ENCODE measurements at regions not wholly inside any gene's neighbourhood (a gene's known extent, or its start where the extent isn't known, plus 50 kb on each side); places are given as distances from the start of the nearest gene placed in this dataset.

GRCh38 chr4:59920416-59920815 lies 1279.7 kb upstream of the ADGRL3 start (continued):
- TF ChIP-seq, protein P1, sequence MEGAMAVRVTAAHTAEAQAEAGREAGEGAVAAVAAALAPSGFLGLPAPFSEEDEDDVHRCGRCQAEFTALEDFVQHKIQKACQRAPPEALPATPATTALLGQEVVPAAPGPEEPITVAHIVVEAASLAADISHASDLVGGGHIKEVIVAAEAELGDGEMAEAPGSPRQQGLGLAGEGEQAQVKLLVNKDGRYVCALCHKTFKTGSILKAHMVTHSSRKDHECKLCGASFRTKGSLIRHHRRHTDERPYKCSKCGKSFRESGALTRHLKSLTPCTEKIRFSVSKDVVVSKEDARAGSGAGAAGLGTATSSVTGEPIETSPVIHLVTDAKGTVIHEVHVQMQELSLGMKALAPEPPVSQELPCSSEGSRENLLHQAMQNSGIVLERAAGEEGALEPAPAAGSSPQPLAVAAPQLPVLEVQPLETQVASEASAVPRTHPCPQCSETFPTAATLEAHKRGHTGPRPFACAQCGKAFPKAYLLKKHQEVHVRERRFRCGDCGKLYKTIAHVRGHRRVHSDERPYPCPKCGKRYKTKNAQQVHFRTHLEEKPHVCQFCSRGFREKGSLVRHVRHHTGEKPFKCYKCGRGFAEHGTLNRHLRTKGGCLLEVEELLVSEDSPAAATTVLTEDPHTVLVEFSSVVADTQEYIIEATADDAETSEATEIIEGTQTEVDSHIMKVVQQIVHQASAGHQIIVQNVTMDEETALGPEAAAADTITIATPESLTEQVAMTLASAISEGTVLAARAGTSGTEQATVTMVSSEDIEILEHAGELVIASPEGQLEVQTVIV (IDR thresholded peaks at IDR 0.05; ENCODE audit: borderline replicate concordance, partially characterized antibody): no peak
- TF ChIP-seq ZNF217 (IDR thresholded peaks at IDR 0.05) (no peak), ZNF384 (IDR thresholded peaks at IDR 0.05; ENCODE audit: borderline replicate concordance, low read depth, low read length) (no peak), EGR1 (IDR thresholded peaks at IDR 0.05; ENCODE audit: borderline replicate concordance in 1 of 2, low read depth in 2 of 2, low read length in 2 of 2) (no peak), E2F4 (IDR thresholded peaks at IDR 0.05; ENCODE audit: low read depth, low read length) (no peak), MEF2B (IDR thresholded peaks at IDR 0.05; ENCODE audit: partially characterized antibody, poor library complexity, severe bottlenecking) (no peak)

DNA sequence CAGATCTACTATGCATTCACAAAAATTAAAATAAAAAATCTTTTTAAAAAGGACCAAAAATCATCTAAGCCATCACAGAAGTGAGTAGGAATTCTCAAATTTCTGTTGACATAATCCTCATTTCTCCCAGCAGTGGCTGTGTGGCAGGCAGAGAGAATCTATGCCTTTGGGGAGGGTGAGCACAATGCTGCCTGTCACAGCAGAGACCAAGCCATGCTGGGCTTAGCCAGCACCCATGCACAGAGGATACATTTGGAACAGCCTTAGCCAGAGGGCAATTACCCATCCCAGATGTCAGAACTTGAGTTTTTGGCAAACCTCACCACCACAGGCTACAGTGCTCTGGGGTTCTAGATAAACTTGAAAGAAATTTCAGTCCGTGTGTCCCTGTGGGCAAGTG lies 1274.8 kb upstream of the ADGRL3 start:
- RAD21 ChIA-PET (ENCODE audit: unreplicated experiment): no interaction called here
- in situ Hi-C loops (cut with MboI) (no loop called here), intact Hi-C loops (cut with micrococcal nuclease; ENCODE audit: unreplicated experiment) (no loop called here)
- DNase-seq (ENCODE audit: low read depth, low spot score) (no peak), ATAC-seq (no peak), FAIRE-seq (no peak)
- Histone ChIP-seq H2AFZ (ENCODE audit: control insufficient read depth, low read depth, low read length) (no peak overlapping the region), H3K79me2 (ENCODE audit: control insufficient read depth, insufficient read depth, low read length) (no peaks in the 10 kb centered on the region), H3K4me2 (ENCODE audit: control insufficient read depth, insufficient read depth) (no peak overlapping the region), H3K27ac (ENCODE audit: control insufficient read depth, insufficient read depth) (no peak overlapping the region), H3K9ac (ENCODE audit: control insufficient read depth, insufficient read depth, low read length) (no peak overlapping the region), H3K27me3 (replicated peaks in 1 of 2; ENCODE audit: control insufficient read depth in 2 of 2, insufficient read depth in 2 of 2, low read length in 1 of 2) (no peaks in the 10 kb centered on the region), H3K9me3 (replicated peaks; ENCODE audit: control insufficient read depth, insufficient read depth, low read length) (no peaks in the 10 kb centered on the region), H3K4me1 (ENCODE audit: control insufficient read depth, insufficient read depth, low read length) (no peaks in the 10 kb centered on the region), H3K4me3 (no peak overlapping the region), H3K36me3 (ENCODE audit: control insufficient read depth in 2 of 2, insufficient read depth in 2 of 2, low read length in 1 of 2) (no peaks in the 10 kb centered on the region), H4K20me1 (ENCODE audit: control insufficient read depth, insufficient read depth) (no peaks in the 10 kb centered on the region)
- 0% methylated on average over 1 of the region's 1 CpG for WGBS (ENCODE audit: insufficient coverage, insufficient replicate concordance, low lambda C conversion rate, missing lambda C conversion rate)
- no TSS peak for BruUV-seq (replicated peaks)
- POLR2A ChIA-PET: no interaction called here
- TF ChIP-seq CTCF (IDR thresholded peaks at IDR 0.05 in 2 of 3, conservative IDR thresholded peaks at IDR 0.05 in 1 of 3; ENCODE audit: control insufficient read depth in 2 of 3, extremely low read depth in 1 of 3, insufficient read depth in 1 of 3, low read depth in 3 of 3, low read length in 3 of 3): no peak
- CTCF ChIA-PET: no interaction called here
- SMC1A ChIA-PET (ENCODE audit: uncharacterized antibody, unreplicated experiment): no interaction called here

All from GM12878 (cell line).